ENCODE measurements at regions not wholly inside any gene's neighbourhood (a gene's known extent, or its start where the extent isn't known, plus 50 kb on each side); places are given as distances from the start of the nearest gene placed in this dataset.

GRCh38 chr3:112765531-112765930 is 81.1 kb downstream of the CD200R1L start:
- Histone ChIP-seq H3K4me1 (peaks cover 0 to 32% (median 0%) of the 10 kb centered on the region in 9 donors), H3K36me3 (no peaks in the 10 kb centered on the region), H3K27ac (no peak overlapping the region), H3K27me3 (no peaks in the 10 kb centered on the region), H3K4me3 (no peak overlapping the region), H3K9me3 (no peaks in the 10 kb centered on the region)
- no peak for TF ChIP-seq CTCF (IDR thresholded peaks at IDR 0.05)
- intact Hi-C loops (cut with DNase I): loop anchor here in 1 of 10 donors (5.0 kb wide), 1 partner anchor 47 kb away; no protein-coding TSS in a partner anchor
- 78 to 90% methylated on average over 3 of the region's 3 CpGs for WGBS, 2 donors
- ATAC-seq (no peak), DNase-seq (no peak)

GRCh38 chr3:112763258-112763657 is 83.4 kb downstream of the CD200R1L start:
- 76 to 81% methylated on average over 3 of the region's 3 CpGs for WGBS, 2 donors
- Histone ChIP-seq H3K4me3 (no peak overlapping the region), H3K27ac (no peak overlapping the region), H3K9me3 (no peaks in the 10 kb centered on the region), H3K4me1 (peaks cover 0 to 13% (median 0%) of the 10 kb centered on the region in 9 donors), H3K36me3 (no peaks in the 10 kb centered on the region), H3K27me3 (no peaks in the 10 kb centered on the region)
- TF ChIP-seq CTCF (IDR thresholded peaks at IDR 0.05): no peak
- ATAC-seq (peak in 2 of 8 donors; percentile 11 to 39), DNase-seq (no peak)
- intact Hi-C loops (cut with DNase I): no loop called here

- Histone ChIP-seq H3K9me3 (peaks cover 0 to 8% (median 3%) of the 10 kb centered on the region in 11 donors), H3K27ac (no peak overlapping the region), H3K36me3 (no peaks in the 10 kb centered on the region), H3K4me1 (no peaks in the 10 kb centered on the region), H3K27me3 (no peaks in the 10 kb centered on the region), H3K4me3 (no peak overlapping the region)
- no peak for TF ChIP-seq CTCF (IDR thresholded peaks at IDR 0.05)
- intact Hi-C loops (cut with DNase I): no loop called here
- no peak for DNase-seq
- no peak for ATAC-seq
Observed at GRCh38 chr3:112761062-112761638, 85.5 kb downstream of the CD200R1L start.

GRCh38 chr3:112759681-112760080 is 87.0 kb downstream of the CD200R1L start:
- no peak overlapping the region for H3K4me3 ChIP-seq
- TF ChIP-seq CTCF (IDR thresholded peaks at IDR 0.05): no peak
- intact Hi-C loops (cut with DNase I): no loop called here
- 93 to 97% methylated on average over 1 of the region's 1 CpG for WGBS, 2 donors
- no peak overlapping the region for H3K27ac ChIP-seq
- no peaks in the 10 kb centered on the region for H3K36me3 ChIP-seq
- H3K4me1 ChIP-seq: no peaks in the 10 kb centered on the region
- H3K9me3 ChIP-seq: peaks cover 0 to 11% (median 5%) of the 10 kb centered on the region in 11 donors
- no peaks in the 10 kb centered on the region for H3K27me3 ChIP-seq
- no peak for DNase-seq
- ATAC-seq: no peak
